Right atrium auricular region (tissue), 2 donors: ENCODE measurements at regions not wholly inside any gene's neighbourhood (a gene's known extent, or its start where the extent isn't known, plus 50 kb on each side); places are given as distances from the start of the nearest gene placed in this dataset.
A peak's percentile ranks its signal among the peaks of the same experiment; 100 is the strongest.

Experiments
- DNase-seq: peaks from one replicate; pipeline ENCODE4 v3.0.0-alpha.2; 2019; ENCODE audit warnings: low spot score
- H3K27ac ChIP-seq, 2 donors: fragments of 200-600 bp; sonication (generic); 1 replicate in 1 of 2; 2 replicates in 1 of 2; pipeline ENCODE4 v1.5.1; 2016 to 2019
- H3K27me3 ChIP-seq, 2 donors: fragments of 200-600 bp; sonication (generic); one replicate each; pipeline versions ENCODE4 v1.5.1 to v1.6.0; 2017 to 2019
- H3K36me3 ChIP-seq: fragments of 200-600 bp; sonication (generic); one replicate; pipeline ENCODE4 v1.5.1; 2016
- H3K4me1 ChIP-seq, 2 donors: fragments of 200-600 bp; sonication (generic); one replicate each; pipeline versions ENCODE4 v1.5.1 to v1.6.0; 2017 to 2019
- H3K4me3 ChIP-seq, 2 donors: fragments of 200-600 bp; sonication (generic); 1 replicate in 1 of 2; 2 replicates in 1 of 2; pipeline ENCODE4 v1.5.1; 2017 to 2019; ENCODE audit warnings: mild to moderate bottlenecking in 1 of 2, moderate library complexity in 1 of 2
- H3K9me3 ChIP-seq, 2 donors: fragments of 200-600 bp; sonication (generic); one replicate each; pipeline ENCODE4 v1.5.1; 2019
- TF ChIP-seq, protein P1 (sequence below), 2 donors: fragments of 200-600 bp; sonication (generic); IDR thresholded peaks; one replicate each; pipeline ENCODE4 v1.5.1; 2019; ENCODE audit warnings: antibody characterized with exemption in 2 of 2

- H3K4me1 ChIP-seq: peaks cover 0 to 25% of the 10 kb centered on the region in 2 donors
- H3K4me3 ChIP-seq: no peak overlapping the region
- H3K9me3 ChIP-seq: no peaks in the 10 kb centered on the region
- peak overlapping the region in 1 of 2 donors; percentile 80 for H3K27ac ChIP-seq
- DNase-seq: no peak
- TF ChIP-seq, protein P1, sequence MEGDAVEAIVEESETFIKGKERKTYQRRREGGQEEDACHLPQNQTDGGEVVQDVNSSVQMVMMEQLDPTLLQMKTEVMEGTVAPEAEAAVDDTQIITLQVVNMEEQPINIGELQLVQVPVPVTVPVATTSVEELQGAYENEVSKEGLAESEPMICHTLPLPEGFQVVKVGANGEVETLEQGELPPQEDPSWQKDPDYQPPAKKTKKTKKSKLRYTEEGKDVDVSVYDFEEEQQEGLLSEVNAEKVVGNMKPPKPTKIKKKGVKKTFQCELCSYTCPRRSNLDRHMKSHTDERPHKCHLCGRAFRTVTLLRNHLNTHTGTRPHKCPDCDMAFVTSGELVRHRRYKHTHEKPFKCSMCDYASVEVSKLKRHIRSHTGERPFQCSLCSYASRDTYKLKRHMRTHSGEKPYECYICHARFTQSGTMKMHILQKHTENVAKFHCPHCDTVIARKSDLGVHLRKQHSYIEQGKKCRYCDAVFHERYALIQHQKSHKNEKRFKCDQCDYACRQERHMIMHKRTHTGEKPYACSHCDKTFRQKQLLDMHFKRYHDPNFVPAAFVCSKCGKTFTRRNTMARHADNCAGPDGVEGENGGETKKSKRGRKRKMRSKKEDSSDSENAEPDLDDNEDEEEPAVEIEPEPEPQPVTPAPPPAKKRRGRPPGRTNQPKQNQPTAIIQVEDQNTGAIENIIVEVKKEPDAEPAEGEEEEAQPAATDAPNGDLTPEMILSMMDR (IDR thresholded peaks at IDR 0.05): no peak
- no peaks in the 10 kb centered on the region for H3K27me3 ChIP-seq
- no peaks in the 10 kb centered on the region for H3K36me3 ChIP-seq
Observed at GRCh38 chr12:67752226-67752732, 103.7 kb downstream of the DYRK2 start.

DNA sequence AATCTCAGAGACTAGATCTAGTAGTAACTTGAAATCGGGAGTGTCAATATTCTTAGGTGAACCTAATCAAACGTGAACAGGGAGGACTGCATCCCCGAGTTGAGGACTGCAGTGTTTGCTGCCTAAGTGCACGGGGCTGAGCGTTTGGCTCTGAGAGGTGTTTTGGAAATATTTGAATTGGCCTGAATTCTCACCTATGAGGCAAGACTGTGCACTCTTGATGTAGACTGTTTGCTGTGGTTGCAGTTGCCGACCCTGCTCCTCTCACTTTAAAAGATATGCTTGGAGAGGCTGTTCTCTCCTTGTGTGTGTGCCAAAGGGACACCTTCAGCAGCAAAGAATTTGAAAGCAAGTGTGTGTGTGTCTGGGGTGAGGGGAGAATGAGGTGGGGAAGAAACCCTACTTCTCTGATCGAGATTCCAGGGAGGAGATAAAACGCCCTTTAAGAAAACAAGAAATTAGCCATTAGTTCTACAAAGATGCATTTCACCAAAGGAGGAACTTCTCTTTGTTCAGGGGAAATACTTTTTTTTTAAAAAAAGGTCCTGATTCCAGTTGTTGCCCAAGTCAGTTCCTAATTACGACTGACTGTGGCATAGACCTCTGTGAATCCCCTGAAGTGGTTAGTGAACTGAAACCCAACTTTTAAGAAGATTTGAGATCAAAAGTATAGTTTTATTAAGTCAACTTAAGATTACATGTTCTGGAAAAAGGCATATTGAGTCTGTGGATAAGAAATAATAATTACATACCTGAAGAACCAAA is 106.6 kb downstream of the DYRK2 start:
- TF ChIP-seq, protein P1 (IDR thresholded peaks at IDR 0.05): no peak
- Histone ChIP-seq H3K9me3 (no peaks in the 10 kb centered on the region), H3K4me1 (peaks cover 0 to 30% of the 10 kb centered on the region in 2 donors), H3K36me3 (no peaks in the 10 kb centered on the region), H3K4me3 (no peak overlapping the region), H3K27me3 (no peaks in the 10 kb centered on the region), H3K27ac (peak overlapping the region; percentile 17 to 80)
- DNase-seq: peak; percentile 64

DNA sequence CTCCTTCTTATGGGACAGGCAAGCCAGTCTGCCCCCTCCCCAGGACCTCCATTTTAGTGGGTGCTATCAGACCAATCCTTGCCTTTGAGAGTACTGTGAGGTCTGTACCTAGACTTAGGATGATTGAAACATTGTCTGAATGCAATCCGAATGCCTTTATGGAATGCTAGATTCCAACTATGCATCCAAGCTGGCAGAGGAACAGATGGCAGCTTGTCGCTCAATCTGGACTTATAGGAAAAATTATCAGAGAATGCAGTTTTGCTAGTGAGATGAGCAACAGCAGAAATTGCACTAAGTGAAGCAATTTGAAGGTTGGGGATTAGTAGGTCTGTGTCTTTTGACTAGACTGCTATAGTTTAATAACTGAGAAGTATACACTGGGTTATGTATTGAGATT is 109.1 kb downstream of the DYRK2 start:
- no peak for DNase-seq
- H3K4me3 ChIP-seq: no peak overlapping the region
- H3K9me3 ChIP-seq: no peaks in the 10 kb centered on the region
- no peak overlapping the region for H3K27ac ChIP-seq
- TF ChIP-seq, protein P1 (IDR thresholded peaks at IDR 0.05): no peak
- H3K27me3 ChIP-seq: no peaks in the 10 kb centered on the region
- peaks cover 0 to 30% of the 10 kb centered on the region in 2 donors for H3K4me1 ChIP-seq
- no peaks in the 10 kb centered on the region for H3K36me3 ChIP-seq

DNA sequence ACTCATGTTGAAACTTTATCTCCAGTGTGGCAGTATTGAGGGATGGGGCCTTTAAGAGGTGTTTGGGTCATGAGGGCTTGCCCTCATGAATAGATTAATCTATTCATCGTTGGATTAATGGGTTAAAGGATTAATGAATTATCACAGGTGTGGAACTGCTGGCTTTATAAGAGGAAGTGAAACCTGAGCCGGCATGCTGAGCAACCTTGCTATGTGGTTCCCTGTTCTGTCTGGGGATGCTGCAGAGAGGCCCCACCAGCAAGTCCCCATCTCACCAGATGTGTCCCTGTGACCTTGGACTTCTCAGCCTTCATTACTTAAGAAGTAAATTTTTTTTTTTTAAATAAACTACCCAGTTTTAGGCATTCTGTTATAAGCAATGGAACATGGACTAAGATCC is 109.6 kb downstream of the DYRK2 start:
- Histone ChIP-seq H3K27me3 (no peaks in the 10 kb centered on the region), H3K4me1 (peaks cover 0 to 30% of the 10 kb centered on the region in 2 donors), H3K36me3 (no peaks in the 10 kb centered on the region), H3K27ac (peak overlapping the region in 1 of 2 donors; percentile 31), H3K4me3 (no peak overlapping the region), H3K9me3 (no peaks in the 10 kb centered on the region)
- no peak for DNase-seq
- TF ChIP-seq, protein P1 (IDR thresholded peaks at IDR 0.05): no peak

- Histone ChIP-seq H3K27ac (peak overlapping the region in 1 of 2 donors; percentile 31), H3K4me3 (no peak overlapping the region), H3K27me3 (no peaks in the 10 kb centered on the region), H3K4me1 (peaks cover 0 to 26% of the 10 kb centered on the region in 2 donors), H3K36me3 (no peaks in the 10 kb centered on the region), H3K9me3 (no peaks in the 10 kb centered on the region)
- TF ChIP-seq, protein P1 (IDR thresholded peaks at IDR 0.05): no peak
- DNase-seq: no peak
Observed at GRCh38 chr12:67758521-67758920, 110.0 kb downstream of the DYRK2 start.
